H1 (cell line): ENCODE measurements at regions not wholly inside any gene's neighbourhood (a gene's known extent, or its start where the extent isn't known, plus 50 kb on each side); places are given as distances from the start of the nearest gene placed in this dataset.

Source experiments
- CTCF ChIA-PET: fragments of 300-600 bp; sonication (Branson Sonifier 250); formaldehyde crosslinking; loops from one replicate; lab custom pipeline; 2021; ENCODE audit not compliant: partially characterized antibody; lab: Charles Lee
- POLR2A ChIA-PET: fragments of 300-600 bp; sonication (Branson Sonifier 250); formaldehyde crosslinking; loops from one replicate; lab custom pipeline; 2021; ENCODE audit warnings: inconsistent platforms; ENCODE audit not compliant: partially characterized antibody; lab: Charles Lee
- DNase-seq, 2 experiments: peaks; one replicate each; pipeline versions ENCODE4 v3.0.0 to v3.0.0-alpha.2; 2010 to 2022; ENCODE audit warnings: low spot score in 2 of 2, low read depth in 1 of 2, mixed read lengths in 1 of 2
- FAIRE-seq: peaks from 2 replicates; lab custom pipeline; 2011; peaks lifted over from hg19 to GRCh38; lab: Jason Lieb, UNC
- H2AFZ ChIP-seq: 2 replicates; pipeline ENCODE4 v1.8.1; 2012; ENCODE audit warnings: low read length, inconsistent platforms
- H2AK5ac ChIP-seq: 2 replicates; pipeline ENCODE4 v1.6.1; 2013; ENCODE audit warnings: low read depth, low read length
- H2BK120ac ChIP-seq: replicated peaks from 2 replicates; pipeline ENCODE3; 2013; ENCODE audit warnings: low read depth, low read length, inconsistent platforms
- H2BK12ac ChIP-seq: 2 replicates; pipeline ENCODE4 v1.6.1; 2013; ENCODE audit warnings: low read depth, low read length
- H2BK15ac ChIP-seq: 2 replicates; pipeline ENCODE4 v1.6.1; 2013; ENCODE audit warnings: low read length
- H2BK20ac ChIP-seq: 2 replicates; pipeline ENCODE4 v1.6.1; 2013; ENCODE audit warnings: low read length
- H2BK5ac ChIP-seq: 2 replicates; pipeline ENCODE4 v1.6.1; 2013; ENCODE audit warnings: low read depth, low read length
- H3K14ac ChIP-seq: 2 replicates; pipeline ENCODE4 v1.6.1; 2013; ENCODE audit warnings: inconsistent platforms; ENCODE audit not compliant: insufficient read length
- H3K18ac ChIP-seq: 2 replicates; pipeline ENCODE4 v1.6.1; 2013; ENCODE audit warnings: low read length; ENCODE audit errors: extremely low read depth
- H3K23ac ChIP-seq: 2 replicates; pipeline ENCODE4 v1.6.1; 2013; ENCODE audit warnings: inconsistent platforms; ENCODE audit not compliant: insufficient read length
- H3K23me2 ChIP-seq: 2 replicates; pipeline ENCODE4 v1.6.1; 2013; ENCODE audit warnings: low read depth, low read length
- H3K27ac ChIP-seq: 2 replicates; pipeline ENCODE4 v1.6.1; 2011; ENCODE audit warnings: low read depth, low read length, inconsistent platforms
- H3K27me3 ChIP-seq, 4 experiments: replicated peaks in 1 of 4; 1 replicate in 1 of 4; 2 replicates in 3 of 4; pipeline versions ENCODE4 v1.6.1 to v1.8.1; 2011 to 2013; ENCODE audit warnings: low read length in 3 of 4, mild to moderate bottlenecking in 3 of 4, inconsistent platforms in 2 of 4, mixed read lengths in 2 of 4, moderate library complexity in 1 of 4; ENCODE audit not compliant: control insufficient read depth in 3 of 4, insufficient read depth in 3 of 4; ENCODE audit errors: extremely low read depth in 1 of 4
- H3K36me3 ChIP-seq, 4 experiments: 2 replicates each; pipeline versions ENCODE4 v1.6.1 to v1.8.1; 2011 to 2013; ENCODE audit warnings: mild to moderate bottlenecking in 4 of 4, low read length in 3 of 4, moderate library complexity in 2 of 4, control low read depth in 1 of 4, inconsistent platforms in 1 of 4; ENCODE audit not compliant: insufficient read depth in 4 of 4, control insufficient read depth in 2 of 4
- H3K4ac ChIP-seq: replicated peaks from 2 replicates; pipeline ENCODE3; 2013; ENCODE audit warnings: low read length, low read depth, mixed read lengths, inconsistent platforms; ENCODE audit not compliant: insufficient read length
- H3K4me1 ChIP-seq, 4 experiments: replicated peaks in 1 of 4; 1 replicate in 1 of 4; 2 replicates in 3 of 4; pipeline versions ENCODE4 v1.6.1 to v1.8.1; 2011 to 2013; ENCODE audit warnings: low read length in 3 of 4, inconsistent platforms in 2 of 4, mixed read lengths in 1 of 4; ENCODE audit not compliant: insufficient read depth in 4 of 4, control insufficient read depth in 3 of 4
- H3K4me2 ChIP-seq, 2 experiments: 2 replicates each; pipeline versions ENCODE4 v1.6.1 to v1.8.1; 2011 to 2013; ENCODE audit warnings: low read depth in 2 of 2, low read length in 2 of 2, control low read depth in 1 of 2, inconsistent platforms in 1 of 2, mild to moderate bottlenecking in 1 of 2; ENCODE audit not compliant: insufficient read depth in 1 of 2
- H3K4me3 ChIP-seq, 4 experiments: fragments of 200-600, 300-600 bp in 1 of 4; sonication (generic), shearing (Covaris generic), sonication (Bioruptor Twin) in 1 of 4; 2 replicates each; pipeline versions ENCODE4 v1.5.1 to v1.8.1; 2011 to 2016; ENCODE audit warnings: low read length in 4 of 4, low read depth in 3 of 4, control low read depth in 2 of 4, inconsistent platforms in 2 of 4, mild to moderate bottlenecking in 2 of 4, mixed read lengths in 1 of 4, moderate library complexity in 1 of 4; ENCODE audit not compliant: insufficient read depth in 2 of 4; ENCODE audit errors: extremely low read depth in 1 of 4
- H3K56ac ChIP-seq: replicated peaks from 2 replicates; pipeline ENCODE3; 2013; ENCODE audit warnings: low read depth, mild to moderate bottlenecking, mixed read lengths, low read length, inconsistent platforms; ENCODE audit not compliant: insufficient read length
- H3K79me1 ChIP-seq: 2 replicates; pipeline ENCODE4 v1.6.1; 2013; ENCODE audit warnings: low read depth, low read length, control low read depth
- H3K79me2 ChIP-seq, 2 experiments: 2 replicates each; pipeline versions ENCODE4 v1.6.1 to v1.8.1; 2012 to 2013; ENCODE audit warnings: low read length in 2 of 2, mild to moderate bottlenecking in 2 of 2, inconsistent platforms in 1 of 2; ENCODE audit not compliant: insufficient read depth in 2 of 2, control insufficient read depth in 1 of 2
- H3K9ac ChIP-seq, 4 experiments: replicated peaks in 1 of 4; 1 replicate in 1 of 4; 2 replicates in 3 of 4; pipeline versions ENCODE4 v1.6.1 to v1.8.1; 2011 to 2013; ENCODE audit warnings: low read depth in 3 of 4, low read length in 3 of 4, control low read depth in 2 of 4, mild to moderate bottlenecking in 2 of 4, moderate library complexity in 2 of 4, inconsistent platforms in 1 of 4; ENCODE audit errors: extremely low read depth in 1 of 4
- H3K9me3 ChIP-seq, 2 experiments: 2 replicates each; pipeline versions ENCODE4 v1.6.1 to v1.8.1; 2012 to 2013; ENCODE audit warnings: mild to moderate bottlenecking in 2 of 2, moderate library complexity in 2 of 2, control low read depth in 1 of 2, inconsistent platforms in 1 of 2, low read depth in 1 of 2, low read length in 1 of 2, mixed read lengths in 1 of 2; ENCODE audit not compliant: insufficient read depth in 2 of 2
- H4K20me1 ChIP-seq, 2 experiments: replicated peaks in 1 of 2; 2 replicates each; pipeline versions ENCODE3 to v1.8.1; 2011 to 2013; ENCODE audit warnings: inconsistent platforms in 2 of 2, low read length in 2 of 2, mild to moderate bottlenecking in 1 of 2; ENCODE audit not compliant: insufficient read depth in 2 of 2, control insufficient read depth in 1 of 2
- H4K5ac ChIP-seq: 2 replicates; pipeline ENCODE4 v1.6.1; 2013; ENCODE audit warnings: low read length, low read depth, mixed read lengths, inconsistent platforms; ENCODE audit not compliant: insufficient read length
- H4K8ac ChIP-seq: 2 replicates; pipeline ENCODE4 v1.8.0; 2013; ENCODE audit warnings: mild to moderate bottlenecking, moderate library complexity, low read length, inconsistent platforms; ENCODE audit not compliant: insufficient read depth; ENCODE audit errors: extremely low read depth
- H4K91ac ChIP-seq: replicated peaks from 2 replicates; pipeline ENCODE3; 2013; ENCODE audit warnings: low read length, mixed read lengths, inconsistent platforms; ENCODE audit not compliant: insufficient read length
- ATF3 ChIP-seq: IDR thresholded peaks from 2 replicates; pipeline ENCODE4 v1.6.1; 2011; ENCODE audit warnings: low read depth, mild to moderate bottlenecking, low read length; ENCODE audit not compliant: insufficient read depth
- CHD2 ChIP-seq: IDR thresholded peaks from 2 replicates; pipeline ENCODE4 v1.6.1; 2012; ENCODE audit warnings: low read length, improper control_type of control experiment
- CREB1 ChIP-seq: IDR thresholded peaks from 2 replicates; pipeline ENCODE4 v1.6.1; 2012; ENCODE audit warnings: inconsistent platforms
- CTBP2 ChIP-seq: IDR thresholded peaks from 2 replicates; pipeline ENCODE4 v1.7.0; 2011; ENCODE audit warnings: borderline replicate concordance, mild to moderate bottlenecking, moderate library complexity, mixed read lengths, low read length; ENCODE audit not compliant: insufficient read depth, insufficient read length
- EGR1 ChIP-seq: IDR thresholded peaks from 2 replicates; pipeline ENCODE4 v1.6.1; 2011; ENCODE audit warnings: low read depth, low read length, borderline replicate concordance
- GTF2F1 ChIP-seq: IDR thresholded peaks from 2 replicates; pipeline ENCODE4 v1.6.1; 2012; ENCODE audit warnings: low read depth, low read length, improper control_type of control experiment, borderline replicate concordance
- JUN ChIP-seq: IDR thresholded peaks from 2 replicates; pipeline ENCODE4 v1.6.1; 2011; ENCODE audit warnings: low read depth, mild to moderate bottlenecking, improper control_type of control experiment, low read length
- MAFK ChIP-seq: IDR thresholded peaks from 2 replicates; pipeline ENCODE4 v1.6.1; 2012; ENCODE audit warnings: low read depth, mild to moderate bottlenecking, improper control_type of control experiment, low read length
- SAP30 ChIP-seq: fragments of 300-600 bp; sonication (generic); IDR thresholded peaks from 2 replicates; pipeline ENCODE4 v1.7.1; 2012; ENCODE audit warnings: low read length, moderate library complexity, mild to moderate bottlenecking, inconsistent platforms; ENCODE audit not compliant: insufficient read depth, insufficient replicate concordance
- SIN3A ChIP-seq, 2 experiments: IDR thresholded peaks in 1 of 2; conservative IDR thresholded peaks in 1 of 2; 2 replicates each; pipeline ENCODE4 v1.6.1; 2011 to 2012; ENCODE audit warnings: low read length in 2 of 2, improper control_type of control experiment in 1 of 2, low read depth in 1 of 2, mild to moderate bottlenecking in 1 of 2
- SUZ12 ChIP-seq: fragments of 200-600 bp; sonication (generic); IDR thresholded peaks from 2 replicates; pipeline ENCODE4 v1.6.1; 2012; ENCODE audit warnings: mild to moderate bottlenecking, inconsistent platforms, low read length, moderate library complexity, mixed read lengths
- TCF12 ChIP-seq: IDR thresholded peaks from 2 replicates; pipeline ENCODE4 v1.6.1; 2011; ENCODE audit warnings: low read depth, mild to moderate bottlenecking, low read length
- USF2 ChIP-seq: IDR thresholded peaks from 2 replicates; pipeline ENCODE4 v1.6.1; 2011; ENCODE audit warnings: low read length, improper control_type of control experiment

DNA sequence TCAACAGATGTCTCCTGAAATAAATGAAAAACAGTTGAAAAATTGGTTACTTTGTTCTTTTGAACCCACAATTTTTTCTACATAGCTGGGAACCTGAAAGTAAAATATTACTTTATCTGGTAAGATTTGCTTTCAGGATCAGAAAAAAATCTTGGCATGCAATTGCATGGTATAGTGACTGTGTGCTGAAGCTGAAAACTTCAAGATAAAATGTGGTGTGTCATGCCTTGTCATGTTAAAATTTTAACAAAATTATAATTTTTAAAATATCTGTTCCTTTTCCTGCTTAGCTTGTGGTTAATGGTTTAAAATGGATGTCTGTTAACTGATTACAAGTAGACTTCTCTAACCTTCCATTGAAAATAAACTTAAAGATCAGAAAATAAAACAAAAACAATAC, 904.8 kb downstream of the PDHA2 start:
- Histone ChIP-seq H3K27ac (no peak overlapping the region), H3K4me3 (no peak overlapping the region), H4K20me1 (no peaks in the 10 kb centered on the region), H2BK20ac (no peak overlapping the region), H2BK15ac (no peak overlapping the region), H4K8ac (no peak overlapping the region), H3K14ac (no peak overlapping the region), H4K5ac (no peak overlapping the region), H2AFZ (no peak overlapping the region), H3K9ac (no peak overlapping the region), H2BK12ac (no peak overlapping the region), H2BK120ac (no peak overlapping the region), H3K79me2 (no peaks in the 10 kb centered on the region), H3K27me3 (no peaks in the 10 kb centered on the region), H2AK5ac (no peak overlapping the region), H3K4ac (no peak overlapping the region), H3K4me2 (no peak overlapping the region), H3K56ac (no peak overlapping the region), H3K23me2 (no peaks in the 10 kb centered on the region; the same call in 1 of the 2 replicates), H3K36me3 (peaks cover 0 to 10% (median 0%) of the 10 kb centered on the region in 4 experiments; a peak in 3 of 8 replicates), H3K9me3 (peaks cover 8 to 33% of the 10 kb centered on the region in 2 experiments; a peak in 3 of 4 replicates), H3K4me1 (no peaks in the 10 kb centered on the region), H4K91ac (no peak overlapping the region), H3K23ac (no peak overlapping the region)
- FAIRE-seq: no peak
- POLR2A ChIA-PET: no interaction called here
- TF ChIP-seq JUN (no peak), SIN3A (conservative IDR thresholded peaks at IDR 0.05 in 1 of 2, IDR thresholded peaks at IDR 0.05 in 1 of 2; ENCODE audit: low read depth in 1 of 2, low read length in 2 of 2) (no peak), SAP30 (no peak), CREB1 (no peak), EGR1 (no peak), USF2 (no peak), TCF12 (no peak), MAFK (no peak), SUZ12 (no peak), GTF2F1 (no peak), CTBP2 (no peak), CHD2 (no peak), ATF3 (no peak)
- TF ChIP-seq, all 59 proteins: peak for 0
- DNase-seq: no peak
- CTCF ChIA-PET: no interaction called here
- Histone ChIP-seq H3K18ac (no peak overlapping the region), H2BK5ac (no peak overlapping the region), H3K79me1 (no peaks in the 10 kb centered on the region)
